Activated CD4-positive, alpha-beta T cell treated with anti-CD3 and anti-CD28 coated beads, Interleukin-2, amount 50 U/mL, for 1 hour (primary cell): ENCODE measurements at regions not wholly inside any gene's neighbourhood (a gene's known extent, or its start where the extent isn't known, plus 50 kb on each side); places are given as distances from the start of the nearest gene placed in this dataset.
"Not testable (repeated sequence)": the region's sequence is repeated elsewhere in the genome, so short reads cannot be mapped to it uniquely, and the experiment has no call there.

ENCODE experiments used
- DNase-seq: peaks from one replicate; pipeline ENCODE4 v3.0.0-alpha.2; 2020

GRCh38 chr12:125312471-125312870, 247.2 kb downstream of the AACS start:
- no peak for DNase-seq

GRCh38 chr12:125314051-125314755, 249.0 kb downstream of the AACS start:
- no peak for DNase-seq

- DNase-seq: no peak
These were observed 250.5 kb downstream of the AACS start for GRCh38 chr12:125315771-125316170.

- DNase-seq: no peak
These were observed 254.9 kb downstream of the AACS start for GRCh38 chr12:125320177-125320576.

GRCh38 chr12:125324861-125325490, 259.7 kb downstream of the AACS start:
- no peak for DNase-seq

- DNase-seq: no peak
These were observed 264.2 kb downstream of the AACS start for GRCh38 chr12:125329239-125330102.

GRCh38 chr12:125330645-125331341, 265.6 kb downstream of the AACS start:
- DNase-seq: peak; percentile 25

GRCh38 chr12:125331342-125332052, 266.3 kb downstream of the AACS start:
- no peak for DNase-seq

GRCh38 chr12:125332900-125333299, 267.7 kb downstream of the AACS start:
- DNase-seq: no peak

- no peak for DNase-seq
These were observed 271.0 kb downstream of the AACS start for GRCh38 chr12:125336246-125336645.

- no peak for DNase-seq
These were observed 275.6 kb downstream of the AACS start for GRCh38 chr12:125340791-125341190.

- DNase-seq: no peak
These were observed 276.2 kb downstream of the AACS start for GRCh38 chr12:125341422-125341821.

GRCh38 chr12:125343649-125344048, 278.4 kb downstream of the AACS start:
- no peak for DNase-seq

- no peak for DNase-seq
These were observed 281.1 kb downstream of the AACS start for GRCh38 chr12:125346362-125346761.

GRCh38 chr12:125351788-125352187, 286.6 kb downstream of the AACS start:
- DNase-seq: no peak

GRCh38 chr12:125353002-125353401, 287.8 kb downstream of the AACS start:
- DNase-seq: not testable (repeated sequence)

GRCh38 chr12:125353871-125354270, 288.6 kb downstream of the AACS start:
- DNase-seq: no peak

GRCh38 chr12:125355614-125356013, 290.4 kb downstream of the AACS start:
- no peak for DNase-seq

GRCh38 chr12:125356111-125356510, 290.9 kb downstream of the AACS start:
- DNase-seq: no peak

GRCh38 chr12:125357561-125357960, 292.3 kb downstream of the AACS start:
- DNase-seq: no peak

- no peak for DNase-seq
These were observed 295.3 kb downstream of the AACS start for GRCh38 chr12:125360540-125360939.

GRCh38 chr12:125371033-125371432, 305.8 kb downstream of the AACS start:
- no peak for DNase-seq
